OCI-LY3 (cell line): ENCODE measurements at regions not wholly inside any gene's neighbourhood (a gene's known extent, or its start where the extent isn't known, plus 50 kb on each side); places are given as distances from the start of the nearest gene placed in this dataset.

Source experiments
- H2AFZ ChIP-seq: fragments of 200-600, 300-600 bp; shearing (Covaris generic); 2 replicates; pipeline ENCODE4 v1.6.0; 2014; ENCODE audit warnings: antibody characterized with exemption, low read depth, low read length
- H3K27ac ChIP-seq: fragments of 200-600, 300-600 bp; sonication (generic); 2 replicates; pipeline ENCODE4 v1.5.1; 2014; ENCODE audit warnings: mild to moderate bottlenecking, low read length, moderate library complexity, mixed read lengths
- H3K27me3 ChIP-seq: fragments of 200-600, 300-600 bp; sonication (generic); 2 replicates; pipeline ENCODE4 v1.6.1; 2014; ENCODE audit warnings: low read depth, low read length, mixed read lengths
- H3K36me3 ChIP-seq: fragments of 200-600, 300-600 bp; sonication (generic); replicated peaks from 2 replicates; pipeline ENCODE3; 2014; ENCODE audit warnings: low read depth, low read length, mixed read lengths
- H3K4me1 ChIP-seq: fragments of 300-600, 200-600 bp; sonication (generic); 2 replicates; pipeline ENCODE4 v1.6.1; 2014; ENCODE audit warnings: low read length, mixed read lengths
- H3K4me2 ChIP-seq: fragments of 200-600, 300-600 bp; sonication (generic); 2 replicates; pipeline ENCODE4 v1.6.1; 2014; ENCODE audit warnings: low read length, mixed read lengths
- H3K4me3 ChIP-seq: fragments of 300-600, 200-600 bp; sonication (generic); 2 replicates; pipeline ENCODE4 v1.5.1; 2014; ENCODE audit warnings: antibody characterized with exemption, mild to moderate bottlenecking, low read length, moderate library complexity
- H3K79me2 ChIP-seq: fragments of 300-600, 200-600 bp; shearing (Covaris generic); 2 replicates; pipeline ENCODE4 v1.6.1; 2014; ENCODE audit warnings: mild to moderate bottlenecking, low read length, mixed read lengths
- H3K9ac ChIP-seq: fragments of 300-600, 200-600 bp; shearing (Covaris generic); 2 replicates; pipeline ENCODE4 v1.6.0; 2014; ENCODE audit warnings: mild to moderate bottlenecking, low read length, moderate library complexity
- H3K9me3 ChIP-seq: fragments of 200-600, 300-600 bp; shearing (Covaris generic); 2 replicates; pipeline ENCODE4 v1.6.1; 2014; ENCODE audit warnings: low read length, mixed read lengths; ENCODE audit not compliant: insufficient read depth
- H4K20me1 ChIP-seq: fragments of 200-600, 300-600 bp; sonication (generic); 2 replicates; pipeline ENCODE4 v1.6.1; 2016; ENCODE audit warnings: low read length, mixed read lengths; ENCODE audit not compliant: insufficient read depth
- EZH2phosphoT487 ChIP-seq: fragments of 200-600 bp; shearing (Covaris generic); IDR thresholded peaks from 2 replicates; pipeline ENCODE4 v1.6.1; 2018; ENCODE audit warnings: antibody characterized with exemption, mixed run types, low read depth
- TF ChIP-seq, protein P1 (sequence below): fragments of 200-600, 300-600 bp; sonication (generic); IDR thresholded peaks from 2 replicates; pipeline ENCODE4 v1.5.1; 2014; ENCODE audit warnings: antibody characterized with exemption, low read length, low read depth

- Histone ChIP-seq H3K79me2 (no peaks in the 10 kb centered on the region), H3K4me2 (no peak overlapping the region), H4K20me1 (no peaks in the 10 kb centered on the region), H3K9ac (no peak overlapping the region), H3K36me3 (no peaks in the 10 kb centered on the region), H3K4me1 (peaks cover 4% of the 10 kb centered on the region; the same call in 1 of the 2 replicates), H3K27ac (no peak overlapping the region), H3K27me3 (no peaks in the 10 kb centered on the region), H2AFZ (no peak overlapping the region), H3K4me3 (no peak overlapping the region), H3K9me3 (no peaks in the 10 kb centered on the region)
- TF ChIP-seq, protein P1, sequence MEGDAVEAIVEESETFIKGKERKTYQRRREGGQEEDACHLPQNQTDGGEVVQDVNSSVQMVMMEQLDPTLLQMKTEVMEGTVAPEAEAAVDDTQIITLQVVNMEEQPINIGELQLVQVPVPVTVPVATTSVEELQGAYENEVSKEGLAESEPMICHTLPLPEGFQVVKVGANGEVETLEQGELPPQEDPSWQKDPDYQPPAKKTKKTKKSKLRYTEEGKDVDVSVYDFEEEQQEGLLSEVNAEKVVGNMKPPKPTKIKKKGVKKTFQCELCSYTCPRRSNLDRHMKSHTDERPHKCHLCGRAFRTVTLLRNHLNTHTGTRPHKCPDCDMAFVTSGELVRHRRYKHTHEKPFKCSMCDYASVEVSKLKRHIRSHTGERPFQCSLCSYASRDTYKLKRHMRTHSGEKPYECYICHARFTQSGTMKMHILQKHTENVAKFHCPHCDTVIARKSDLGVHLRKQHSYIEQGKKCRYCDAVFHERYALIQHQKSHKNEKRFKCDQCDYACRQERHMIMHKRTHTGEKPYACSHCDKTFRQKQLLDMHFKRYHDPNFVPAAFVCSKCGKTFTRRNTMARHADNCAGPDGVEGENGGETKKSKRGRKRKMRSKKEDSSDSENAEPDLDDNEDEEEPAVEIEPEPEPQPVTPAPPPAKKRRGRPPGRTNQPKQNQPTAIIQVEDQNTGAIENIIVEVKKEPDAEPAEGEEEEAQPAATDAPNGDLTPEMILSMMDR, result no peak
- TF ChIP-seq EZH2phosphoT487, result no peak
These were observed 59.9 kb downstream of the CH25H start for GRCh38 chr10:89147256-89147655.

- Histone ChIP-seq H3K79me2 (no peaks in the 10 kb centered on the region), H3K4me1 (peaks cover 4% of the 10 kb centered on the region; the same call in 1 of the 2 replicates), H4K20me1 (no peaks in the 10 kb centered on the region), H3K4me3 (no peak overlapping the region), H3K4me2 (no peak overlapping the region), H3K9ac (no peak overlapping the region), H3K9me3 (no peaks in the 10 kb centered on the region), H3K27ac (no peak overlapping the region), H3K27me3 (no peaks in the 10 kb centered on the region), H2AFZ (no peak overlapping the region), H3K36me3 (no peaks in the 10 kb centered on the region)
- TF ChIP-seq, protein P1, result no peak
- no peak for TF ChIP-seq EZH2phosphoT487
These were observed 62.3 kb downstream of the CH25H start for GRCh38 chr10:89144836-89145235.

GRCh38 chr10:89142590-89142989 lies 64.5 kb downstream of the CH25H start:
- H3K36me3 ChIP-seq, result no peaks in the 10 kb centered on the region
- H3K79me2 ChIP-seq, result no peaks in the 10 kb centered on the region
- no peak overlapping the region for H2AFZ ChIP-seq
- H3K4me2 ChIP-seq, result no peak overlapping the region
- no peak overlapping the region for H3K4me3 ChIP-seq
- no peaks in the 10 kb centered on the region for H4K20me1 ChIP-seq
- H3K27me3 ChIP-seq, result no peaks in the 10 kb centered on the region
- H3K4me1 ChIP-seq, result peaks cover 14% of the 10 kb centered on the region
- H3K9ac ChIP-seq, result no peak overlapping the region
- TF ChIP-seq EZH2phosphoT487, result no peak
- TF ChIP-seq, protein P1, result no peak
- H3K27ac ChIP-seq, result no peak overlapping the region
- no peaks in the 10 kb centered on the region for H3K9me3 ChIP-seq

DNA sequence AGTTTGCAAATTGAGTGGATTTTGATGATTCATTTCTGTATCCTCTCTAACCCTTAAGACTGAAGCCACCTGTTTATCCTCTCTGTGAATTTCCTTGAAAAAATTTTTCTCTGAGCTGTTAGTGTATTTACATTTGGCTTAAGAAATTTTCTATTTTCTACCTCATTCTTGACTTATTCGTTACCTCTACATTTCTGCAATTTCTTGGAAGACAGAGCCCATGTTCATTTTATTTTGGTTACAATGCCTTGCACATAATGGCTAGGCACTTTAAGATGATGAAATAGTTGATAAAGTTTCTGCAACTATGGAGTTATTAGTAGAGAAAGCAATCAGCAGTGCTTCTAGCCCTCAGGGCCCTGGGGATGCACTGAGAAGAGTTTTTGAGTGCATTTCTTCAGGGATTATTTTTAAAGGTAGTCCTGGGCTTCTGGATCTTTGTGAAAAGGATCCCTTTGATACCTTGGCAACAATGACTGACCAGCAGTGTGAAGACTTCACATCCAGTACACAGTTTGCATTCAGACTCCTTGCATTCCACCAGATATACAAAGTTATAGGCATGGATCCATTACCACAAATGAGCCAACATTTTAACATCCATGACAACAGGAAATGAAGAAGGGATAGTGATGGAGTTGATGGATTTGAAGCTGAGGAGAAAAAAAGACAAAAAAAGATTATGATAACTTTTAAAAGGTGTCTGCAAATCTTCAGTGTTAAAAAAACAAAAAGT lies 68.2 kb downstream of the CH25H start:
- Histone ChIP-seq H3K9me3 (no peaks in the 10 kb centered on the region), H3K27ac (no peak overlapping the region), H4K20me1 (no peaks in the 10 kb centered on the region), H3K4me2 (no peak overlapping the region), H3K9ac (no peak overlapping the region), H3K4me1 (peaks cover 27% of the 10 kb centered on the region), H3K27me3 (no peaks in the 10 kb centered on the region), H2AFZ (no peak overlapping the region), H3K36me3 (no peaks in the 10 kb centered on the region), H3K79me2 (no peaks in the 10 kb centered on the region), H3K4me3 (no peak overlapping the region)
- TF ChIP-seq, protein P1, result no peak
- no peak for TF ChIP-seq EZH2phosphoT487
